Smooth muscle cell (in vitro differentiated cells): ENCODE measurements at regions not wholly inside any gene's neighbourhood (a gene's known extent, or its start where the extent isn't known, plus 50 kb on each side); places are given as distances from the start of the nearest gene placed in this dataset.

Experiments used
- DNase-seq: peaks from one replicate; lab custom pipeline; 2025; ENCODE audit not compliant: unreplicated experiment; lab: John Stamatoyannopoulos, UW
- H2AFZ ChIP-seq: fragments of 200-600 bp; sonication (generic); 2 replicates; pipeline ENCODE4 v1.6.0; 2016; ENCODE audit warnings: antibody characterized with exemption, low read depth, mild to moderate bottlenecking
- H3F3A ChIP-seq: fragments of 200-600 bp; sonication (generic); 2 replicates; pipeline ENCODE4 v1.6.0; 2017; ENCODE audit warnings: antibody characterized with exemption, low read depth
- H3K27ac ChIP-seq: fragments of 200-600 bp; sonication (generic); 2 replicates; pipeline ENCODE4 v1.5.1; 2016; ENCODE audit warnings: low read depth, mild to moderate bottlenecking
- H3K27me3 ChIP-seq: fragments of 200-600 bp; sonication (generic); 2 replicates; pipeline ENCODE4 v1.6.1; 2016; ENCODE audit warnings: low read depth, mild to moderate bottlenecking
- H3K36me3 ChIP-seq: fragments of 200-600 bp; sonication (generic); 2 replicates; pipeline ENCODE4 v1.5.1; 2016; ENCODE audit warnings: low read depth
- H3K4me1 ChIP-seq: fragments of 200-600 bp; sonication (generic); 2 replicates; pipeline ENCODE4 v1.5.1; 2016; ENCODE audit warnings: low read depth
- H3K4me2 ChIP-seq: fragments of 200-600 bp; sonication (generic); 2 replicates; pipeline ENCODE4 v1.6.0; 2016; ENCODE audit warnings: mild to moderate bottlenecking
- H3K4me3 ChIP-seq: fragments of 200-600 bp; sonication (generic); 2 replicates; pipeline ENCODE4 v1.5.1; 2016; ENCODE audit warnings: mild to moderate bottlenecking
- H3K79me2 ChIP-seq: fragments of 200-600 bp; sonication (generic); 2 replicates; pipeline ENCODE4 v1.6.0; 2016; ENCODE audit warnings: low read depth, mild to moderate bottlenecking
- H3K9ac ChIP-seq: fragments of 200-600 bp; sonication (generic); 2 replicates; pipeline ENCODE4 v1.6.0; 2016; ENCODE audit warnings: low read depth
- H3K9me3 ChIP-seq: fragments of 200-600 bp; sonication (generic); replicated peaks from 2 replicates; pipeline ENCODE4 v1.5.1; 2016; ENCODE audit warnings: low read depth
- H4K20me1 ChIP-seq: fragments of 200-600 bp; sonication (generic); 2 replicates; pipeline ENCODE4 v1.6.0; 2016; ENCODE audit warnings: low read depth
- WGBS: methylation state at CpG from one replicate; pipeline ENCODE4 v1.1.7; 2016; ENCODE audit warnings: low lambda C conversion rate; 5-methylcytosine and 5-hydroxymethylcytosine counted together
- TF ChIP-seq, protein P1 (sequence below): fragments of 200-600 bp; sonication (generic); IDR thresholded peaks from 2 replicates; pipeline ENCODE4 v1.5.1; 2017; ENCODE audit warnings: borderline replicate concordance, mild to moderate bottlenecking, antibody characterized with exemption; ENCODE audit not compliant: insufficient read depth, poor library complexity, severe bottlenecking

DNA sequence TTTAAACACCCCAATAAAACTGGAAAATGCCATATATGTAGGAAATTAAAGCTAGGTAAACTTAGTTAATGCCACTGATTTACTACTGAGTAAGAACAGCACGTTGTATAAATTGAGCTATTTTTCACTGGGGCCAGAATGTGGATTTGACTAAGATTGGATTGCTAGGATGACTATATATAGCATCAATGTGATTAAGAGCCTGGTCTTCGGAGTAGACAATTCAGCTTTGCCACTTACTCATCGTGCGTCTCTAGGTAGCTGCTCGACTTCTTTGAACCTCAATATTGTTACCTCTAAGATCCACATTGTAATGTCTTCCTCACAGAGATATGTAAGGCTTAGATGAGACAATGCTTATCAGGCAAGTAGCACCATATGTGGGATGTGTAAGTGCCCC is 462.5 kb downstream of the KLF12 start:
- Histone ChIP-seq H3K4me1 (peaks cover 3% of the 10 kb centered on the region), H3K27ac (no peak overlapping the region), H3K79me2 (no peaks in the 10 kb centered on the region), H3K4me3 (no peak overlapping the region), H3K4me2 (no peak overlapping the region), H3K27me3 (no peaks in the 10 kb centered on the region), H3K36me3 (no peaks in the 10 kb centered on the region), H3K9ac (no peak overlapping the region), H3F3A (no peaks in the 10 kb centered on the region), H2AFZ (no peak overlapping the region), H4K20me1 (no peaks in the 10 kb centered on the region), H3K9me3 (no peaks in the 10 kb centered on the region)
- no peak for DNase-seq
- WGBS = 74% methylated on average over 5 of the region's 5 CpGs
- TF ChIP-seq, protein P1, sequence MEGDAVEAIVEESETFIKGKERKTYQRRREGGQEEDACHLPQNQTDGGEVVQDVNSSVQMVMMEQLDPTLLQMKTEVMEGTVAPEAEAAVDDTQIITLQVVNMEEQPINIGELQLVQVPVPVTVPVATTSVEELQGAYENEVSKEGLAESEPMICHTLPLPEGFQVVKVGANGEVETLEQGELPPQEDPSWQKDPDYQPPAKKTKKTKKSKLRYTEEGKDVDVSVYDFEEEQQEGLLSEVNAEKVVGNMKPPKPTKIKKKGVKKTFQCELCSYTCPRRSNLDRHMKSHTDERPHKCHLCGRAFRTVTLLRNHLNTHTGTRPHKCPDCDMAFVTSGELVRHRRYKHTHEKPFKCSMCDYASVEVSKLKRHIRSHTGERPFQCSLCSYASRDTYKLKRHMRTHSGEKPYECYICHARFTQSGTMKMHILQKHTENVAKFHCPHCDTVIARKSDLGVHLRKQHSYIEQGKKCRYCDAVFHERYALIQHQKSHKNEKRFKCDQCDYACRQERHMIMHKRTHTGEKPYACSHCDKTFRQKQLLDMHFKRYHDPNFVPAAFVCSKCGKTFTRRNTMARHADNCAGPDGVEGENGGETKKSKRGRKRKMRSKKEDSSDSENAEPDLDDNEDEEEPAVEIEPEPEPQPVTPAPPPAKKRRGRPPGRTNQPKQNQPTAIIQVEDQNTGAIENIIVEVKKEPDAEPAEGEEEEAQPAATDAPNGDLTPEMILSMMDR = no peak

- Histone ChIP-seq H3K4me2 (no peak overlapping the region), H3K36me3 (no peaks in the 10 kb centered on the region), H2AFZ (no peak overlapping the region), H3F3A (no peaks in the 10 kb centered on the region), H3K9me3 (no peaks in the 10 kb centered on the region), H3K79me2 (no peaks in the 10 kb centered on the region), H3K9ac (no peak overlapping the region), H4K20me1 (no peaks in the 10 kb centered on the region), H3K4me1 (peaks cover 3% of the 10 kb centered on the region), H3K27me3 (no peaks in the 10 kb centered on the region), H3K4me3 (no peak overlapping the region), H3K27ac (no peak overlapping the region)
- DNase-seq = no peak
- TF ChIP-seq, protein P1 = no peak
- WGBS = 96% methylated on average over 2 of the region's 2 CpGs
These were observed 463.2 kb downstream of the KLF12 start for GRCh38 chr13:73671011-73671410.

GRCh38 chr13:73667756-73668155 is 466.4 kb downstream of the KLF12 start:
- no peak overlapping the region for H2AFZ ChIP-seq
- no peak overlapping the region for H3K9ac ChIP-seq
- no peaks in the 10 kb centered on the region for H3K36me3 ChIP-seq
- no peaks in the 10 kb centered on the region for H3K9me3 ChIP-seq
- H3K27me3 ChIP-seq = no peaks in the 10 kb centered on the region
- WGBS = 82% methylated on average over 3 of the region's 3 CpGs
- H3K27ac ChIP-seq = no peak overlapping the region
- H4K20me1 ChIP-seq = no peaks in the 10 kb centered on the region
- DNase-seq = no peak
- H3K4me2 ChIP-seq = no peak overlapping the region
- H3F3A ChIP-seq = no peaks in the 10 kb centered on the region
- H3K4me1 ChIP-seq = peaks cover 3% of the 10 kb centered on the region
- no peak overlapping the region for H3K4me3 ChIP-seq
- H3K79me2 ChIP-seq = no peaks in the 10 kb centered on the region
- TF ChIP-seq, protein P1 = no peak

GRCh38 chr13:73665261-73665660 is 468.9 kb downstream of the KLF12 start:
- Histone ChIP-seq H3K4me3 (no peak overlapping the region), H3K9me3 (no peaks in the 10 kb centered on the region), H3K4me1 (no peaks in the 10 kb centered on the region), H3F3A (no peaks in the 10 kb centered on the region), H3K27me3 (no peaks in the 10 kb centered on the region), H3K79me2 (no peaks in the 10 kb centered on the region), H4K20me1 (no peaks in the 10 kb centered on the region), H3K4me2 (no peak overlapping the region), H3K27ac (no peak overlapping the region), H3K36me3 (no peaks in the 10 kb centered on the region), H3K9ac (no peak overlapping the region), H2AFZ (no peak overlapping the region)
- TF ChIP-seq, protein P1 = no peak
- no peak for DNase-seq
- 72% methylated on average over 2 of the region's 2 CpGs for WGBS
